ENCODE measurements at regions not wholly inside any gene's neighbourhood (a gene's known extent, or its start where the extent isn't known, plus 50 kb on each side); places are given as distances from the start of the nearest gene placed in this dataset.

DNA sequence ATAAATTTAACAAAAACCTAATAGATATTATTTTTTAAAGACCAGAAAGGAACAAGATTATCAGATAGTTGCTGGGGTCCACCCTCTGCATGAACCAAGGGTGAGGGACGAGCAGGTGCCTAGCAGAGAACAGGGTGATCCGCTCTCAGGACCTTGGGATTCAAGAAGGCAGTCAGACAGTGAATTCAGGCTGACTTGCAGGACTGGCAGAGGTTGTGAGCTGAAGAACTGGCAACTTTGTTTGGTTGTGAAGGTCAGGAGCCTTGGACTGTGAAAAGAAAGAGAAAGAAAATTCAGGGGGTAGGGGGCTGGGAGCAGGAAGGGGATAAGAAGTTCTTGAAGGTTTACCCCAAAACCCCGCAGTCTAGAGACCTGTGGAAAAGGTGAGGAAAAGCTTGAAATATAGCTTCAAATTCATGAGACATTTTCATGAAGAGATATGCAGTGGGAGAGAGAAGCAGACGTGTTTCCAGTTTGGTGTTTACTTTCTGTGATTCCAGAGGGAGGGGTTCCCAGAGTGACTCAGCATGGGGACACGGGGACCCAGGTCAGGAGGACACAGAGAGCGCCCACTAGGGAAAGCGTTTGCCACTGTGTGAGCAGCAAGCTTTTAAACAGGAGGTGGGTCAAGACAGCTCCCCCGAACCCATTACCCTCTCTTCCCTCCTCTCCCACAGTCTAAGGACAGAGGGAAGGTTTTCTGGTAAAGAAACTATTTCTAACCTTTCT lies 217.2 kb upstream of the UMPS start:
- no peak for DNase-seq

DNA sequence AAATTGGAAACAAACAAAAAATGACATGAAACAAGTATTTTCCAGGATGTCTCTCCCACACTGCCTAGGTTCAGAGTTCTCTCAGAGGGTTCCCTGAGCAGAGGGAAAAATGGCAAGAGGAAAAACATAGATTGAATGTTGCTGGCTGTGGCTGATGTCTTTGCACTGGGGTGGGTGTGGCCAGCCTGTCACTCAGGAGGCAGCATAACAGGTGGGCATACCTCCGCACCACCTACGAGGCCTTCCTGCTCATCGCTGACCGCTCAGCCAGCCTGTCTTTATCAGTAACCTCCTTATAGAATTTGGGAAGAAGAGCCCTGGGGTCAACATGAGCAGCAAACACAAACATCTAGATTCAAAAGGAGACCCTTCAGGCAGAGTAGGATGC lies 216.6 kb upstream of the UMPS start:
- no peak for DNase-seq

DNA sequence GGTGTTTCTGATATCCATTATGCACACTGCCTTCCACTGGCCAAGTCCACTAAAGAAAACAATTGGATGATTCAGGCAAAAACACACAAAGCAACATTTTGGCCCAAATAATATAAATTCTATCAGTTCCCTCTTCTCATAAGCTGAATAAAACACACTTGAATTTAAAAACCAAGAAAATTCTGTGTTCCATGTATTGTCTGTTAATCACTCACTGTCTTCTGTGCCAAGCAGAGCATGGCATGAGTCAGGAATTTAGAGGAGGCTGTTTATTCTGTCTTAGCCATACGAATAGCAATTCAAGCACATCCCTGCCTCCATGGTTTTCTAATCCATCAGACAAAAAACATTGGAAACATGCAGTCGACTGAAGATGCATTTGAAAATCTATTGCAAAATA lies 215.6 kb upstream of the UMPS start:
- no peak for DNase-seq

DNA sequence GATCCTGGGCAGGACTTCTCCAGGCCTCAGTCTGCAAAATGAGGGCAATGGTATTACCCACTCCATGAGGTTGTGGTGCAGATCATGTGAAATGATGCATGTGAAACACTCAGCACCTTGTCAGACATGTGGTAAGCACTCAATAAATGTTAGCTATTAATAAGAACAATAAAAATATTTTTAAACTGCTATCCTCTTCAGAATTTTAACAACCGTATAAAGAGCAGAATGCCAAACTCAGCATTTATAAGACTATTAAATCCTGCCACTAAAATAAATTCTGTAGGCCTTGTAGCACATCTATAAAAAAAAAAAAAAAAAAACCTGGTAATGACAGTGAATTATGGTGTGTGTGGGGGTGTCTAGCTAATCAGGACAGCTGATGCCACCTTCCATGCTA lies 213.9 kb upstream of the UMPS start:
- DNase-seq: no peak

DNA sequence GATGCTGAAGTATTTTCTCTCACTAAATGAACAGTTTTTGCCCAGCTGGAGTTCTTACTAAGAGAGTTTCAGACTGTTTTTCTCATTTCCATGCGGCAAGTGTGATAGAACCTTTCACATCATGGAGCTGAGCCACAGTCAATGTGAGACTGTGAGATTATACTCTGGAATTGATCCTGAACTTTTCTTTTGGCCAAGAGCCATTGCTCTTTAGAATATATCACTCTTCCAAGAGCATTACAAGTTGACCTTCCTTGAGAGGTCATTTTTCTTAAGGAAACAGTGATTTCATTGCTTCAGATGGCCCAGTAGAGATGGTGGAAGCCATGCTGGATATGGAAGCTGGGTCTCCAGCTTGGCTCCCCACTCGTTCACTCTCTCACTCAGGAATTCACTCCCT lies 212.9 kb upstream of the UMPS start:
- DNase-seq: no peak

DNA sequence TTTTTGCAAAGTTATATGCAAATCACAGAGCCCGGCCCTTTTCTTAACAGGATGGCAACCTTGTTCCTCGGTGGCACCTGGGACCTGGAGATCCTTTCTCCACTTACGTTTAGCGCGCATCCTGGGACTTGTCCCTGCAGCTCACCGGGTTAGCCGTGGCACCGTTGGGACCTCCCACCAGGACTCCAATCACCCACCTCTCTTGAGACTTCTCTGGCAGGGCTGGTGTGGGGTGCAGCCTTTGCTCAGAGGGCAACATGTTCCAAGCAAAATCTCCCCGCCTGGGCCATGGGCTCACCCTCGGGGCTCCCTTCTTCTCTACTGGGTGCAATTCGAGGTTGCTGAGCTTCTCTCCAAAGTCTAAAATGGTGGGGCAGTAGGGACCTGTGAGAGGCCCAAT lies 211.9 kb upstream of the UMPS start:
- DNase-seq: no peak

DNA sequence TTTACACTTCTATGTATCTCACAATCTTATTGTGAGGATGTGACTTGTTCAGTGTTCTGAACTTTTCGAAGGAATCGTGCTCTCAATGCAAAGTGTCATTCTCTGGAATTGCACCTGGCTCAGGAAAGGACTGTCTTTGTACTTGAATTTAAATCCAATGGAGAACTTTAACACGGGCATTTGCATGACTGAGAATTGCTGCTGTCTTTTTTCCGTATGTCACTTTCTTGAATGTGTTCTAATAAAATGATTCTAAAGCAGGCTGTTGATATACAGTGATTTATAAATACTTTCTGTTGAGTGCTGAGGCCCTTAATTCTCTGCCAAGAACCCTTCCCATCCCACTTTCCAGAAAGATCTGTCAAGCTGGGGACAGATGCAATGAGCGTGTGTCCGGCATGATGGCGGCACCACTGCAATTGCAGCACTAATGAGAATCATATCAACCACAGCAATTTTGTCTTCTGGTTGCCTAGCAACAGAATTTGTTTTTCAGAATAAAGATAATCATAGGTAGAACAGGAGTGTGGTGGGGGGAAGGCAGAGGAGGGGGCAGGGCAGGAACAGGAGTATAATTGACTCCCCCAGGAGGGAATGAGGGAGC lies 210.6 kb upstream of the UMPS start:
- no peak for DNase-seq

DNA sequence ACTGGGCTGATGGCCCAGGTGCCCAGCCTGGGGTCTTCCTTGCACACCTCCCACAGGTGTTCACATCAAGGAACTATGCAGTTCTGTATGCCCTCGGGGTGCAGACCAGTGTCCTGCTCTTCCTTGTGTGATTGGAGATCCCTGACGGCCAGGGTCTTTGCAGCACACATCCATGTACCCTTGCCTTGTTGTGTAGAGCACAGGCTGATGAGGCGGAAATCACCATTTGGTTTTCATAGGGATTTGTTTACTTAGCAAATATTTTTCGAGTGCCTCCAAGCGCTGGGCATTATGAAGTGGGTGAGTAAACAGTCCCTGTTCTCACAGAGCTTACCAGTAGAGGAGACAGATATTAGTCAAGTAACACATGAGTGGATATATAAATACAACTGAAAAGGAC lies 209.3 kb upstream of the UMPS start:
- DNase-seq: no peak

DNA sequence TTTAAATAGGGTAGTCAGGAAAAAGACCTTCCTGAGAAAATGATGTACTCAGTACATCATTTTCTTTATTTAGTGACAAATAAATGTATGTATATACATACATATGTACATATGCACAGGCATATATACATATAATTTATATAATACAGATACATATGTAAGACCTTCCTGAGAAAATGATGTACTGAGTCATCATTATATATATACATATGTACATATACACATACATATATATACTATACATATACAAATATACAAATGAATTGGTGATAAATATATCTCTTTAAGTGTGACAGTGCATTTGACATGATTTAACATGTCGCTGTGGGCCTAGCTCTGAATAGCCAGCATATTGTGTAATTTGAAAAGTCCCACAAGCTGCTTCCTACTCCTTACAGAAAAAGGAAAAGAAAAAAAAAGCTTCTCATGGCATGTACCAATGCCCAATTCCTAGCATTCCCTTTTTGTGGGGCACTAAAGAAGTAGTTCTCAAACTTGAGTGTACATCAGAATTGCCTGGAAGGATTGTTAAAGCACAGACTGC lies 208.1 kb upstream of the UMPS start:
- DNase-seq: no peak

DNA sequence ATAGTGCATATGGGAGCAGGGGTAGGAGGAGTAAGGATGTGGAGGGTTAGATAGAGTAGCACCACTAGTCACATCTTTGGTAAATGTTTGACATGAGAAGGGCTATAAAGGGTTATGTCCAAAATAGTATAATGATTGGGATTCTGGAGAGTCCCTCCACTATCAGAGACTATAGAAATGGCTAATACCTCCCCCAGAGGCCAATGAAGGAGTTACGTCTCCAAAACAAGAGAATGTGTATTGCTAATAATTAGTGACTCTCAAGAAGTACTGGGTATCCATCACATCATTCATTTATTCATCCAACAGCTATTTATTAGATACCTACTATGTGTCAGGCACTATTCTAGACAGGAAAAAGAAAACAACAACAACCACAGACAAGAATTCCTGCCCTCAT lies 203.7 kb upstream of the UMPS start:
- DNase-seq: no peak

DNA sequence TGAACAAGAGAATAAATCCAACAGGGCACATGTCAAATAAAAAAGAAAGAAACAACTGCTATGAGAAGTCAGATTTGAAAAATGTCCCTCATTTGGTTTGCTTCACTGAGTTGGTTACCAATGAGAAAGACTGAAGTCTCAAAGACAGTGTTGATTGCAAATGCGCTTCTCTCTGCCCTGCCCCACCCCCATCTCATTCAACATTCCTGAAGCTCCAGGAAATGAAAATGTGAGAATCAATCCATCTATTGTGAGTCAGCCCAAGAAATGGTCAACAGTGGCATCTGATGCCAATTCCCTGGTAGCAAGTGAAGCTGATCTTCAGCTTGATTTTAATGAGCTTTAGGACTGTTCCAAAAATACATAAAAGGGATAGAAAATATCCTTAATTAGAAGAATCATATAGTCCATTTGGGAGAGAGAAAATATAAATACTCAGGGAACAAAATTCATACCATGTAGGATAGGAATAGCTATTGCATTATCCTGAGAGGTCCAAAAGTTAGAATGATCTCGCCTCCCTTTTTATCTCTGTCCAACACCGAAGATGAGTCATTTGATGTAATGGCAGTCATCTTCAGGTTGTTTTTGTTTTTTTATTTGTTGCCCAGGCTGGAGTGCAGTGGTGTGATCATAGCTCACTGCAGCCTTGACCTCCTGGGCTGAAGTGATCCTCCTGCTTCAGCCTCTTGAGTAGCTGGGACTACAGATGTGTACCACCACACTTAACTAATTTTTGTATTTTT lies 200.3 kb upstream of the UMPS start:
- no peak for DNase-seq

DNA sequence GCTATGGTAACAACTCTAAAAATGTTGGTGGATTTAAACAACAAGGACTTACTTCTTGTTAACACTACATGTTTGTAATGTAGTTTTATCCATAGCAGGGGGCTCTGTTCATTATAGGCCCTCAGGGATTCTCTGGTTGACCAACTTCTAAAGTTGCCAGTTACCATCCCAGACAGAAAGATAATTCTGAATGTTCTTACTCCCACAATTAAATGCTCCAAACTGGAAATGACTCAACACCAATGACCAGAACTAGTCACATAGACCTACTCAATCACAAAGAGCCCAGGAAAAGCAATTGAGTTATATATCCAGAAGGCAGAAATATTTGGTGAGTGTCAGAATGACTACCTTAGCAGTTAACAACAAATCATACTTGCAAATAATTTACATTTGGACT lies 199.3 kb upstream of the UMPS start:
- no peak for DNase-seq

DNA sequence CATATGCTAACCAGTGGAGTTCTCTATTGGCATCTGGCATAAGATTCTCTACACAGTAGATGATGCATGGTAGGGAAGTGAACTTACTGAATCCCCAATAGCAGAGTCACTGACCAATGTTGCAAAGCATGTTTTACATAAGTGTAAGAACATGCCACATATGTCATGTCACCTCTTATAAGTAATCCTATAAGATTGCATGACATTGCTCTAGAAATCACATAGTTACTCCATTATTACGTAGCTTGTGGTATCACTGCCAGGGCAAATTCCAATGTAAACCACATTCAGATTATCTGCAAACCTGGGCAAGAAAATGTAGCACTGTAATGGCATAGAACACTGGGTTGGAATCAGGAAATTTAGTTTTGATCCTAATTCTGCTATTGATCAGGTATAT lies 198.2 kb upstream of the UMPS start:
- no peak for DNase-seq

DNA sequence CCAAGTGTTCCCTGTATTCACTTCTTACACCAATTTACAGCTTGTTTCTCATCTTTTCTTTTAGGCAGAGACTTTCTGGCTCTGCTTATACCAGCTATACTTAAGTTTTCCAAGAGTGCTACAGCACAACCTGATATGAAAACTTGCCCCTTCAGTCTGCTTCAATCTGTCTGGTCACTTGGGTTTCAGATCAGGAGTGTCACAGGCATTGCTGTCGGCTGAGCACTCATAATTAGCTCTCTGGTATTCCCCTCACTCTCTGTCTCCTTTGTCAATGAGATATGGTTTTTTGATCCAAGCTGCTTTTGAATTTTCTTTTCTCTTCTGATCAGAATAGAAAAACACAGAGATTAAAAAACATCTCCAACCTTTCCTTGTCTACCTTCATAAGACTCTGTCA lies 194.9 kb upstream of the UMPS start:
- no peak for DNase-seq

DNA sequence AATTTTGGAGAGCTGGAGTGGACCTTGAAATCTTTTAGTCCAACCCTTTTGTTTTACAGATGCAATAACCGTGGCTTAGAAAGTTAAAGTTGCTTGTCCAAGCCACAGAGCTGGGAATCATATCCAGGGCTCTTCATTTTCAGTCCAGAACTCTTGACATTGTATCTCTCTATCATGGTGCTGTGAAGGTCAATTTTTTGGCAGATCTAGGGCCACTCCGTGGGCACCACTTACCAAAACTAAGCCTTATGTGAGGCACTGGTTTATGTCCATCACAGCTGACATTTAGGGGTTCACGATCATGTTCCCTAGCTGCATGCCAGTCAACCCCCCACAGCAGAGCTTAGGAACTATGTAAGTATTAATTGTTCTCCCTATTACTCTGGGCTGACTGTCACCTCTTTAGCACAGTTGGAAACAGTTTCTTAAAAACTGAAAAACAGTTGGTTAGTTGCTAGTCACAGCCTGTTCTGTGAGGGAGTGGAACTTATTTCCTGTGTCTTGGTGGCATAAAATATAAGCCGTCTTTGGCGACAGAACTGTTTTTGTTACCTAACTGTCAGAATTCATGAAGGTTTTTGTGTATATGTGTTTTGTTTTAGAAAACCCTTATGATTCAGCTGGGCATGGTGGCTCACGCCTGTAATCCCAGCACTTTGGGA lies 189.6 kb upstream of the UMPS start:
- DNase-seq: no peak

DNA sequence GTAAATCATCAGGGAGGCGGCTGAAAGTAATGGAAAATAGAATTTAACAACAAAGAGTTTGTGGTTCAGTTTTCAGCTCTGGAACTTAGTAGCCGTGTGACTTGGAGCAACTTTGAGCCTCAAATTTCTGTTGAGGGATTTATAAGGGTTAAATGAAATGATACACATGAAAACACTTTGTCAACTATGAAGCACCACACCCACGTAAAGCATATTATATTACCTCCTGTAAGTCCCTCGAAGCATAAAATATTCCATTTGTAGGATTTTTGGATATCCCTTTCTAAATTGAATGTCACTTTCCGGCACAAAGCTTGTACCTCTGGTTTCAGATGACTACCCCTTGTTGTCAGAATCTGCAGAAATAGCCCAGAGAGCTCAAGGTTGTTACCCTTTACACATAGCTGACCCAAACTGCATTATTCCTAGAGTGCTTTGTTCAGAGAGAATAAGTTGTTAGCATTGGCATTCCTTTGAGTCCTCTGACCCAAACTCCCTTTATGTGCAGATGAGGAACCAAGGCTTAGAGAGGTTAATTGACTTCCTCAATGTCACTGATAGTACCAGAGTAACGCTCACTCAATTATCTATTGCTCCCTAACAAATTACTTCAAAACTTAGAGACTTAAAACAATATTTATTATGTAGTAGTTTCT lies 187.9 kb upstream of the UMPS start:
- no peak for DNase-seq

DNA sequence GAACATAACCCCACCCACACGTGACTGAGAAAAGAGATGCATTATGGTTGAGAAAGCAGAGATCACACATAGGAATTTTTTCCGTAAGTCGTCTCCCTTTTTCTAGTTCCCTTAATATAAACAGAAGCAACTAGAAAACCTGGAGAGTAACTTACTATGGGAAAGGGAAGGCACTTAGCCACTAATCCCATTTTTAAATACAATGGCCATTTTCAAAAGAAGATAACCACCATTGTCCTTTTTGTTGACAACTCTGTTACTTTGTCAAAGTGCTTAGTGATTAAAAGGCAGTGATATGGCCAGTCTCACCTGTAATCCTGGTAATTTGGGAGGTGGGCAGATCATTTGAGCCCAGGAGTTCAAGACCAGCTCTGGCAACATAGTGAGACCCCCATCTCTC lies 184.4 kb upstream of the UMPS start:
- DNase-seq: no peak

DNA sequence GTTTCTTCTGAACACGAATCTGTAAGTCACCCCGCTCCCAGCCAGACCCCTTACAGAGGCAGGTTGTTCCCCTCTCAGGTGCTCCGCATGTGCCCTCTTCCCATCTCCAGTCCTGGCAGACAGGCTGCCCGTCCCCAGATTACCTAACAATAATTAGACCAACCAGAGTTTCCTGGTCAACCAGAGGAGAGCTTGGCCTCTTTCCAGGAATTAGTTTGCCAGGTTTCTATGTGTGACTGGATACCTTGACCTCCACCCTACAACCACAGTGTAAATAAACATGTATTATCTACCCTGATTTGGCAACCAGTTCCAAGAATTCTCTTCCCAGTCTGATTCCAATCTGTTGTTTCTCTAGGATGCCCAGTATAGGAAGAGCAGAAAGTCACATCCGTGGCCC lies 178.0 kb upstream of the UMPS start:
- DNase-seq: no peak

DNA sequence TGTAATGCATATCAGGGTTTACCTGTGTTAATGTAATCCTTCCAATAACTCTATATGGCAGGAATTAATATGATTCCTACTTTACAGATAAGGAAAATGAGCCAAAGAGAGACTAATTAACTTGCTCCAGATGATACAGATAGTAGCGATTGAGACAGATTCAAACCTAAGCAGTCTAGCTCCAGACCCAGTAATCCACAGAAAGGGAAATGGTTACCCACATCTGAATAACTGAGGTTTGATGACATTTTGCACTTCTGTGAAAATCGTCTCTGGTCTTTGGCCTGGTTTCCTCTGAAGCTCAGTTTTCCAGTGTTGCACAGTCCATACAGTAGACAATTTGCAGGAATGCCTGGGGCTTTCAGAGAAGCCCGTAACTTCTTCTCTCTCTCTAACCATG lies 177.1 kb upstream of the UMPS start:
- DNase-seq: no peak

DNA sequence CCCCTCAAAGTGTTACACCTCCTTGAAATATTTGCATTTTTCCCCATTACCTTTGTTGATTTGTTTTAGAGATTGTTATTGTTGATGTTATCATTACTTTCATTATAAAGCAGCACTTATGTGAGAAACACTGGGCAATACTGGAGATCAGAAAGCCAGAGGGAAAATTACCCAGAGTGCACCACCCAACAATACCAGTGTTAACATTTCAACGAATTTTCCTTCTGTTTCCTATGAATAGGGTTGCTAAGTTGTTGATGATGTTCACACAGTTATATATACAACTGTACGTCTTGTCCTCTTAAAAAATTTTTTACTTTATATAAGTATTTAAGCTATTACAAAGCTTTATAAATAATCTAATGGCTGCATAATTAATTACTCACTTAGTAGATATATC lies 173.6 kb upstream of the UMPS start:
- no peak for DNase-seq

DNA sequence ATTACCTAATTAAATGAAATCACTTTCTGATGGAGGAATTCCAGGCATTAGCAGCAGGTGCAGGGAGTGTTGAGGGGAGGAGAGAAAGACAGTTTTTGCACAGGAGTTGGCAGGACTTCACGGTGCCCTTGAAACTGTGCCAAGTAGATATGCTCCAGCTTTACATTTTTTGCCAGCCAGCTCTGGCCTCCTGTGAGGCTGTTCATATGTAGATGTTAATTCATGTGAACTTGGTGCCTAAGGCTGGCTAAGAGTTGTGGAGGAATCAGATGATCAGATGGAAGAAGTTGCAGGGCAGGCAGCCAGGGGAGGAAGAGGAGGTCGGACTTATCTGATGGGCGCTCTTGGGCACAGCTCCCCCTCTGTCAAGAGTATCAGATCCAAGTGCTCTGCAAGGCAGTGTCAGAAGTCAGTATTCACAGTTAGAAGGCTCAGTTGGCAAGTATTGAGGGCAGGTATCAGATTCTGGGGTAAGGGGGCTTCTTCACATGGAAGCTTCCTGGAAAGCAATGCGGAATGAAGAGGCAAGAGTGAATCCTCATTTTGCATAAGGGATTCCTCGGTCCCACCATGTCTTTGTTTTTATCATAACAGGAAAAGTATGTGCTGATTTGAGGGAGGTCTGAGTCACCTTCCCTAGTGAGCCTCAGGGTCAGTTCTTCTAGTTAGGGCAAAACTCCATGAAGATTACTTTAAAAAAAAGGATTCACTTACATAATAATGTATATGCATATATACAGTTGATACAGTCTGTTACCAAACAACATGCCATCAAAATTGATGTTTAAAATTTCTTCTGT lies 172.6 kb upstream of the UMPS start:
- no peak for DNase-seq
